MM.1S (cell line): ENCODE measurements at regions not wholly inside any gene's neighbourhood (a gene's known extent, or its start where the extent isn't known, plus 50 kb on each side); places are given as distances from the start of the nearest gene placed in this dataset.

Experiments used
- DNase-seq: peaks from one replicate; pipeline ENCODE4 v3.0.0-alpha.2; 2015
- H2AFZ ChIP-seq: fragments of 300-600 bp; sonication (generic); 2 replicates; pipeline ENCODE4 v1.6.0; 2016; ENCODE audit warnings: antibody characterized with exemption, low read length
- H3F3A ChIP-seq: fragments of 300-600 bp; sonication (generic); 2 replicates; pipeline ENCODE4 v1.6.1; 2016; ENCODE audit warnings: mild to moderate bottlenecking, antibody characterized with exemption, low read length, moderate library complexity, mixed read lengths; ENCODE audit not compliant: insufficient read depth
- H3K27ac ChIP-seq: fragments of 300-600 bp; sonication (generic); 2 replicates; pipeline ENCODE4 v1.5.1; 2016; ENCODE audit warnings: mild to moderate bottlenecking, low read length
- H3K27me3 ChIP-seq: fragments of 300-600 bp; sonication (generic); replicated peaks from 2 replicates; pipeline ENCODE4 v1.6.0; 2016; ENCODE audit warnings: low read length; ENCODE audit not compliant: insufficient read depth
- H3K36me3 ChIP-seq: fragments of 300-600 bp; sonication (generic); replicated peaks from 2 replicates; pipeline ENCODE4 v1.6.1; 2016; ENCODE audit warnings: mild to moderate bottlenecking, low read length, mixed read lengths; ENCODE audit not compliant: insufficient read depth
- H3K4me1 ChIP-seq: fragments of 300-600 bp; sonication (generic); 2 replicates; pipeline ENCODE4 v1.6.1; 2016; ENCODE audit warnings: low read length, mixed read lengths
- H3K4me2 ChIP-seq: fragments of 300-600 bp; sonication (generic); 2 replicates; pipeline ENCODE4 v1.6.0; 2016; ENCODE audit warnings: low read depth, low read length
- H3K4me3 ChIP-seq: fragments of 300-600 bp; sonication (generic); 2 replicates; pipeline ENCODE4 v1.5.1; 2016; ENCODE audit warnings: low read length, mixed read lengths
- H3K79me2 ChIP-seq: fragments of 300-600 bp; sonication (generic); 2 replicates; pipeline ENCODE4 v1.6.1; 2016; ENCODE audit warnings: mixed run types, low read length, mixed read lengths
- H3K9ac ChIP-seq: fragments of 300-600 bp; sonication (generic); 2 replicates; pipeline ENCODE4 v1.6.1; 2016; ENCODE audit warnings: low read length, mixed read lengths
- H3K9me2 ChIP-seq: fragments of 300-600 bp; sonication (generic); replicated peaks from 2 replicates; pipeline ENCODE4 v1.6.1; 2016; ENCODE audit warnings: mild to moderate bottlenecking, low read length, mixed read lengths; ENCODE audit not compliant: insufficient read depth
- H3K9me3 ChIP-seq: fragments of 300-600 bp; sonication (generic); replicated peaks from 2 replicates; pipeline ENCODE4 v1.6.1; 2016; ENCODE audit warnings: mild to moderate bottlenecking, low read length, mixed read lengths; ENCODE audit not compliant: insufficient read depth
- H4K20me1 ChIP-seq: fragments of 300-600 bp; sonication (generic); 2 replicates; pipeline ENCODE4 v1.6.1; 2016; ENCODE audit warnings: mild to moderate bottlenecking, low read length, moderate library complexity, mixed read lengths; ENCODE audit not compliant: insufficient read depth
- CTCF ChIP-seq: fragments of 300-600 bp; sonication (generic); IDR thresholded peaks from 2 replicates; pipeline ENCODE4 v1.5.1; 2016; ENCODE audit warnings: antibody characterized with exemption, low read length, mixed read lengths
- EZH2 ChIP-seq: fragments of 300-600 bp; sonication (generic); optimal IDR thresholded peaks from 2 replicates; pipeline ENCODE3; 2017; ENCODE audit warnings: low read depth, mild to moderate bottlenecking, antibody characterized with exemption, low read length, mixed read lengths
- EZH2phosphoT487 ChIP-seq: fragments of 300-600 bp; sonication (generic); IDR thresholded peaks from 2 replicates; pipeline ENCODE4 v1.6.1; 2018; ENCODE audit warnings: antibody characterized with exemption, low read length

DNA sequence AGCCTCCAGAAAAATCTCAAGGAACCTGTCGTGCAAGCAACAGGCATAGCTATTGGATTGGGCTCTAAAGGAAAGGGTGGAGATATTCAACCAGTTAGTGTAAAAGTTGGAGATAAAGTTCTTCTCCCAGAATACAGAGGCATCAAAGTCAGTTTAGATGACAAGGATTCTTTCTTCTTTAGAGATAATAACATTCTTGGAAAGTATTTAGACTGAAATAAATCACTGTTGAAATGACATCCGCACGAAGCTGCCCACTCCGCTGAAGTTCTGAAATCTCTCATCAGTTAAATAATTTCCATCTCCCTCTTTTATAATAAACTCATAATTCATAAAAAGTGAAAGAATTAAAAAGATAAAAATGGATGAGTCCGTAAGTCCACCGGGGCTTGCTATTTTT lies 1354.9 kb upstream of the TMEM132C start:
- H2AFZ ChIP-seq: no peak overlapping the region
- no peaks in the 10 kb centered on the region for H4K20me1 ChIP-seq
- no peak overlapping the region for H3K9ac ChIP-seq
- H3K4me1 ChIP-seq: no peaks in the 10 kb centered on the region
- TF ChIP-seq CTCF (no peak), EZH2 (no peak), EZH2phosphoT487 (no peak)
- H3K27me3 ChIP-seq: no peaks in the 10 kb centered on the region
- DNase-seq: no peak
- no peaks in the 10 kb centered on the region for H3F3A ChIP-seq
- no peaks in the 10 kb centered on the region for H3K36me3 ChIP-seq
- H3K79me2 ChIP-seq: no peaks in the 10 kb centered on the region
- H3K4me2 ChIP-seq: no peak overlapping the region
- H3K9me2 ChIP-seq: no peaks in the 10 kb centered on the region
- H3K9me3 ChIP-seq: no peaks in the 10 kb centered on the region
- H3K27ac ChIP-seq: no peak overlapping the region
- no peak overlapping the region for H3K4me3 ChIP-seq

DNA sequence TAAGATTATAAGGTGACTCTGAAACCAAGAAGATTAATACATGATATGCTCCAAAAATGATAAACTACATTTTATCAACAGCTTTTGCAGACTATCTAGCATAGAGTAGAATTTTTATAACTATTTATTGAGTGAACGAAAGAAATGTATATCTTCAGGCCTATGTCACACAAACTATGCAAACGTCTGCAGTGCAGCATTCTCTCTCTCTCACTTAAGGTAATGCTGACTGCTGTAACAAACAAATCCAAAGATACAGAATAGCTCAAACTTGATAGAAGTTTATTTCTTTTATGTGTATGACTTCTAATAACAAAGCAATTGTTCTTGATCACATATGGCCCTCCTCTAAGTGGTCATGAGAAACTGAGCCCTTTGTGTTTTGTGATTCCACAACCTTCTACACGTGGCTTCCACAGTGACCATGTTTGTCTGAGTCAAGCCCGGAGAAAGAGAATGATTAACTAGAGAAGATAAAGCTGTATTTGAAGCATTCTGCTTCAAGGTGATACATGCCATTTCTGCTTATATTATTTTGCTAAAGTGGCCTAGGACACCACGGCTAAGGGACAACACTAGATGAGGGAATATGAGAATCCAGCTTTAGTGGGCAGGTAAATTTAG lies 1352.7 kb upstream of the TMEM132C start:
- Histone ChIP-seq H3F3A (no peaks in the 10 kb centered on the region), H3K79me2 (no peaks in the 10 kb centered on the region), H3K36me3 (no peaks in the 10 kb centered on the region), H2AFZ (no peak overlapping the region), H3K4me2 (no peak overlapping the region), H3K9ac (no peak overlapping the region), H3K9me2 (no peaks in the 10 kb centered on the region), H3K4me1 (no peaks in the 10 kb centered on the region), H3K27ac (no peak overlapping the region), H3K9me3 (no peaks in the 10 kb centered on the region), H3K27me3 (no peaks in the 10 kb centered on the region), H3K4me3 (no peak overlapping the region), H4K20me1 (no peaks in the 10 kb centered on the region)
- no peak for DNase-seq
- TF ChIP-seq EZH2phosphoT487: no peak
- no peak for TF ChIP-seq CTCF
- no peak for TF ChIP-seq EZH2

DNA sequence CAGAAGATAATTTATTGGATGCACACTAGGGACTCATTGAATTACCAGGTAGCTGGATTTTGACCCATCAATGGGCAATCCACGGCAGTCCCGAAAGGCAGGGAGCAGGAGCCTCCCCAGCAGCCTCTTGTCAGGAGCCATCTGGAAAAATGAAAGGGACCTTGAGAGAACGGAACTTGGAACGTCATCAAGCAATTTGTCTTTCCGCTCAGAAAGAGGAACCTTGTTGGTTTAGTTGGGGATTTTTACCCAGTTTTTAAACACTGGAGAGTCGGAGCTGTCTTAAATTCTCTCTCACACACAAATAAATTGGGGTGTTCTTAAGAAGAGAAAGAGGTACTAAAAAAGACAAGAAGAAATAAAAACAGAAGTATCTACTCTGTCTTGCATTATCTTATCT lies 1351.7 kb upstream of the TMEM132C start:
- no peak for TF ChIP-seq EZH2
- no peak for TF ChIP-seq CTCF
- no peak for TF ChIP-seq EZH2phosphoT487
- H3K4me3 ChIP-seq: no peak overlapping the region
- no peaks in the 10 kb centered on the region for H3K4me1 ChIP-seq
- H3F3A ChIP-seq: no peaks in the 10 kb centered on the region
- H4K20me1 ChIP-seq: no peaks in the 10 kb centered on the region
- H2AFZ ChIP-seq: no peak overlapping the region
- H3K9ac ChIP-seq: no peak overlapping the region
- H3K9me2 ChIP-seq: no peaks in the 10 kb centered on the region
- no peaks in the 10 kb centered on the region for H3K27me3 ChIP-seq
- no peak for DNase-seq
- H3K4me2 ChIP-seq: no peak overlapping the region
- no peaks in the 10 kb centered on the region for H3K36me3 ChIP-seq
- H3K27ac ChIP-seq: no peak overlapping the region
- no peaks in the 10 kb centered on the region for H3K79me2 ChIP-seq
- H3K9me3 ChIP-seq: no peaks in the 10 kb centered on the region
